ENCODE measurements at regions not wholly inside any gene's neighbourhood (a gene's known extent, or its start where the extent isn't known, plus 50 kb on each side); places are given as distances from the start of the nearest gene placed in this dataset.

GRCh38 chr9:7226007-7226640 lies 468.4 kb downstream of the KDM4C start (continued):
- TF ChIP-seq ZBTB48 (tag by site-specific recombination; IDR thresholded peaks at IDR 0.05), result no peak

All from HEK293 (cell line).